A549 (cell line): ENCODE measurements at regions not wholly inside any gene's neighbourhood (a gene's known extent, or its start where the extent isn't known, plus 50 kb on each side); places are given as distances from the start of the nearest gene placed in this dataset.

ENCODE experiments used
- ATAC-seq, 2 experiments: fragments of 200-7000 bp in 1 of 2; fragments of >200 bp in 1 of 2; cut with Nextera tagmentation in 1 of 2; cut with Tn5 transposase in 1 of 2; 3 replicates each; pipeline versions ENCODE4 v1.8.0 to v1.9.1; 2018 to 2020; ENCODE audit warnings: mild to moderate bottlenecking in 1 of 2, moderate library complexity in 1 of 2
- CTCF ChIA-PET: fragments of 300-600 bp; sonication (Branson Sonifier 250); formaldehyde crosslinking; extraction: SDS; loops from one replicate; lab custom pipeline; 2021; ENCODE audit warnings: antibody characterized with exemption, inconsistent platforms; lab: Yijun Ruan, JAX
- POLR2A ChIA-PET: fragments of 350-600 bp; formaldehyde crosslinking; extraction: SDS; loops from one replicate; lab custom pipeline; 2021; ENCODE audit warnings: antibody characterized with exemption, inconsistent platforms; lab: Yijun Ruan, JAX
- DNase-seq, 2 experiments: peaks; one replicate each; pipeline versions ENCODE4 v3.0.0 to v3.0.0-alpha.2; 2011 to 2016; ENCODE audit warnings: low read depth in 1 of 2, low spot score in 1 of 2
- FAIRE-seq: peaks from 2 replicates; lab custom pipeline; 2011; peaks lifted over from hg19 to GRCh38; lab: Jason Lieb, UNC
- H3K27ac ChIP-seq, 2 experiments: fragments of >200 bp; sonication (Bioruptor Twin); formaldehyde crosslinking; 3 replicates each; pipeline ENCODE4 v1.5.1; 2016 to 2017
- H3K4me1 ChIP-seq: fragments of >200 bp; sonication (Bioruptor Twin); formaldehyde crosslinking; 3 replicates; pipeline ENCODE4 v1.6.1; 2016
- H3K4me2 ChIP-seq: fragments of >200 bp; sonication (Bioruptor Twin); formaldehyde crosslinking; 3 replicates; pipeline ENCODE4 v1.6.1; 2016
- H3K4me3 ChIP-seq: fragments of >200 bp; sonication (Bioruptor Twin); formaldehyde crosslinking; 3 replicates; pipeline ENCODE4 v1.5.1; 2016
- H3K9me3 ChIP-seq: fragments of >200 bp; sonication (Bioruptor Twin); formaldehyde crosslinking; 3 replicates; pipeline ENCODE4 v1.6.1; 2016
- ATOH8 ChIP-seq: fragments of 250-450 bp; sonication (Bioruptor Pico); IDR thresholded peaks from 2 replicates; pipeline ENCODE4 v1.5.0; 2020; ENCODE audit warnings: low read depth, mild to moderate bottlenecking, moderate library complexity
- CBX8 ChIP-seq: fragments of 200-600 bp; sonication (generic); IDR thresholded peaks from 2 replicates; pipeline ENCODE4 v1.6.1; 2016
- E2F6 ChIP-seq: IDR thresholded peaks from 2 replicates; pipeline ENCODE4 v1.6.1; 2012; ENCODE audit warnings: low read depth, borderline replicate concordance
- ELK1 ChIP-seq: fragments of 150-350 bp; IDR thresholded peaks from 2 replicates; pipeline ENCODE4 v1.6.1; 2014; ENCODE audit warnings: low read depth, mild to moderate bottlenecking, low read length
- ESRRA ChIP-seq: fragments of 150-350 bp; IDR thresholded peaks from 2 replicates; pipeline ENCODE4 v1.6.1; 2014; ENCODE audit warnings: mild to moderate bottlenecking, low read length, borderline replicate concordance
- FOSB ChIP-seq: fragments of 250-450 bp; sonication (Bioruptor Pico); IDR thresholded peaks from 2 replicates; pipeline ENCODE4 v1.5.0; 2020; ENCODE audit warnings: mild to moderate bottlenecking, moderate library complexity
- FOXS1 ChIP-seq: fragments of 250-450 bp; sonication (Bioruptor Pico); IDR thresholded peaks from 2 replicates; pipeline ENCODE4 v1.5.0; 2020; ENCODE audit warnings: mild to moderate bottlenecking, moderate library complexity
- GATA3 ChIP-seq: IDR thresholded peaks from 2 replicates; pipeline ENCODE4 v1.6.1; 2012; ENCODE audit warnings: borderline replicate concordance
- HOXB13 ChIP-seq: fragments of 250-450 bp; sonication (Bioruptor Pico); IDR thresholded peaks from 2 replicates; pipeline ENCODE4 v1.5.0; 2020; ENCODE audit warnings: low read depth, mild to moderate bottlenecking, moderate library complexity
- KDM5A ChIP-seq: fragments of 200-600 bp; sonication (generic); IDR thresholded peaks from 2 replicates; pipeline ENCODE4 v1.6.1; 2016; ENCODE audit warnings: antibody characterized with exemption, mild to moderate bottlenecking
- MAFK ChIP-seq: fragments of 450-650 bp; IDR thresholded peaks from 2 replicates; pipeline ENCODE4 v1.6.1; 2014; ENCODE audit not compliant: partially characterized antibody
- PHF8 ChIP-seq: fragments of 200-600 bp; sonication (generic); IDR thresholded peaks from 2 replicates; pipeline ENCODE4 v1.6.1; 2016; ENCODE audit warnings: low read depth, mild to moderate bottlenecking, antibody characterized with exemption, moderate library complexity, borderline replicate concordance
- POLR2A ChIP-seq: IDR thresholded peaks from 2 replicates; pipeline ENCODE4 v1.6.1; 2012; ENCODE audit warnings: mild to moderate bottlenecking, low read length
- POLR2AphosphoS2 ChIP-seq: conservative IDR thresholded peaks from 2 replicates; pipeline ENCODE4 v1.6.1; 2012; ENCODE audit warnings: low read length, improper control_type of control experiment, inconsistent platforms
- RAD21 ChIP-seq, 2 experiments: fragments of >200 bp in 1 of 2; sonication (Bioruptor Twin) in 1 of 2; formaldehyde crosslinking in 1 of 2; IDR thresholded peaks in 1 of 2; conservative IDR thresholded peaks in 1 of 2; 2 replicates in 1 of 2; 3 replicates in 1 of 2; pipeline ENCODE4 v1.6.1; 2012 to 2018; ENCODE audit warnings: inconsistent platforms in 1 of 2
- REST ChIP-seq: fragments of 200-600 bp; sonication (generic); IDR thresholded peaks from 2 replicates; pipeline ENCODE4 v1.6.1; 2016; ENCODE audit warnings: antibody characterized with exemption, mild to moderate bottlenecking, moderate library complexity
- TP53 ChIP-seq: fragments of 250-450 bp; sonication (Bioruptor Pico); IDR thresholded peaks from 2 replicates; pipeline ENCODE4 v1.5.0; 2021; ENCODE audit warnings: mild to moderate bottlenecking, moderate library complexity
- WGBS: methylation state at CpG from one replicate; pipeline ENCODE4 v1.1.6; 2017; ENCODE audit errors: missing lambda C conversion rate; 5-methylcytosine and 5-hydroxymethylcytosine counted together

GRCh38 chr18:59983506-59983905 is 83.7 kb downstream of the PMAIP1 start:
- POLR2A ChIA-PET = no interaction called here
- H3K4me3 ChIP-seq = no peak overlapping the region
- no peaks in the 10 kb centered on the region for H3K9me3 ChIP-seq
- FAIRE-seq (no peak), DNase-seq (no peak), ATAC-seq (no peak)
- CTCF ChIA-PET = no interaction called here
- H3K4me2 ChIP-seq = no peak overlapping the region
- TF ChIP-seq KDM5A (no peak), FOSB (CRISPR knock-in tag) (no peak), POLR2AphosphoS2 (no peak), E2F6 (no peak), GATA3 (no peak), ESRRA (no peak), PHF8 (no peak), HOXB13 (no peak), MAFK (no peak), FOXS1 (no peak)
- TF ChIP-seq, all 56 proteins: peak for 0
- no peaks in the 10 kb centered on the region for H3K4me1 ChIP-seq
- WGBS = 87% methylated on average over 4 of the region's 4 CpGs
- no peak overlapping the region for H3K27ac ChIP-seq

GRCh38 chr18:59980188-59980637 is 80.4 kb downstream of the PMAIP1 start:
- ATAC-seq = no peak
- FAIRE-seq = no peak

More at GRCh38 chr18:59980188-59980637, 80.4 kb downstream of the PMAIP1 start:
- Histone ChIP-seq H3K4me2 (no peak overlapping the region), H3K9me3 (no peaks in the 10 kb centered on the region), H3K4me1 (no peaks in the 10 kb centered on the region), H3K27ac (no peak overlapping the region), H3K4me3 (no peak overlapping the region)
- no peak for DNase-seq
- CTCF ChIA-PET = interaction anchor here (0.6 to 2.5 kb wide), 8 partner anchors 8 to 1522 kb away, joined by 3 to 10 read pairs (median 3); no protein-coding TSS in a partner anchor
- 78% methylated on average over 3 of the region's 3 CpGs for WGBS
- POLR2A ChIA-PET = no interaction called here
- TF ChIP-seq TP53 (CRISPR knock-in tag) (no peak), RAD21 (conservative IDR thresholded peaks at IDR 0.05 in 1 of 2, IDR thresholded peaks at IDR 0.05 in 1 of 2) (no peak), CBX8 (no peak), ATOH8 (CRISPR knock-in tag) (no peak), ELK1 (no peak), POLR2A (no peak), ESRRA (no peak), FOXS1 (no peak), REST (no peak)
